GM19463 (cell line): ENCODE measurements at regions not wholly inside any gene's neighbourhood (a gene's known extent, or its start where the extent isn't known, plus 50 kb on each side); places are given as distances from the start of the nearest gene placed in this dataset.

ENCODE experiments used
- ATAC-seq: cut with Tn5 transposase; IDR thresholded peaks from one replicate; pipeline ENCODE4 v1.9.1; 2021; ENCODE audit warnings: mild to moderate bottlenecking, moderate library complexity; ENCODE audit not compliant: unreplicated experiment

- ATAC-seq = no peak
These were observed 1149.2 kb downstream of the BRD1 start for GRCh38 chr22:48678171-48679135.

GRCh38 chr22:48677621-48678020, 1150.1 kb downstream of the BRD1 start:
- ATAC-seq = no peak

- ATAC-seq = no peak
These were observed 1150.5 kb downstream of the BRD1 start for GRCh38 chr22:48677168-48677520.

GRCh38 chr22:48676266-48677167, 1151.2 kb downstream of the BRD1 start:
- no peak for ATAC-seq

GRCh38 chr22:48675830-48676145, 1151.9 kb downstream of the BRD1 start:
- no peak for ATAC-seq

GRCh38 chr22:48675141-48675829, 1152.4 kb downstream of the BRD1 start:
- ATAC-seq = no peak

- no peak for ATAC-seq
These were observed 1153.7 kb downstream of the BRD1 start for GRCh38 chr22:48673806-48674500.

GRCh38 chr22:48672387-48672786, 1155.3 kb downstream of the BRD1 start:
- no peak for ATAC-seq

GRCh38 chr22:48670731-48671130, 1156.9 kb downstream of the BRD1 start:
- no peak for ATAC-seq

GRCh38 chr22:48669986-48670716, 1157.5 kb downstream of the BRD1 start:
- no peak for ATAC-seq

- no peak for ATAC-seq
These were observed 1158.4 kb downstream of the BRD1 start for GRCh38 chr22:48669226-48669625.

- ATAC-seq = no peak
These were observed 1160.4 kb downstream of the BRD1 start for GRCh38 chr22:48667289-48667688.

- ATAC-seq = no peak
These were observed 1161.1 kb downstream of the BRD1 start for GRCh38 chr22:48666620-48667019.

- ATAC-seq = no peak
These were observed 1162.2 kb downstream of the BRD1 start for GRCh38 chr22:48665311-48665995.

- no peak for ATAC-seq
These were observed 1163.1 kb downstream of the BRD1 start for GRCh38 chr22:48664586-48664985.

GRCh38 chr22:48663297-48663696, 1164.4 kb downstream of the BRD1 start:
- ATAC-seq = no peak

- ATAC-seq = no peak
These were observed 1165.1 kb downstream of the BRD1 start for GRCh38 chr22:48662476-48663135.

- ATAC-seq = no peak
These were observed 1165.7 kb downstream of the BRD1 start for GRCh38 chr22:48661984-48662383.
